A673 (cell line): ENCODE measurements at regions not wholly inside any gene's neighbourhood (a gene's known extent, or its start where the extent isn't known, plus 50 kb on each side); places are given as distances from the start of the nearest gene placed in this dataset.

ENCODE experiments used
- CTCF ChIP-seq: fragments of 300-800, 200-600 bp; sonication (generic); conservative IDR thresholded peaks from 2 replicates; pipeline ENCODE4 v1.5.1; 2017; ENCODE audit warnings: low read depth, mild to moderate bottlenecking, antibody characterized with exemption, low read length, moderate library complexity, mixed read lengths
- EZH2 ChIP-seq: fragments of 200-600 bp; sonication (generic); IDR thresholded peaks from 2 replicates; pipeline ENCODE4 v1.6.1; 2017; ENCODE audit warnings: borderline replicate concordance, low read depth, mild to moderate bottlenecking, mixed read lengths, antibody characterized with exemption, low read length; ENCODE audit not compliant: poor library complexity, severe bottlenecking

- TF ChIP-seq CTCF: no peak
- no peak for TF ChIP-seq EZH2
Measured at GRCh38 chr2:220356076-220356475, 728.6 kb downstream of the SLC4A3 start.
